Vagina (tissue), 2 donors: ENCODE measurements at regions not wholly inside any gene's neighbourhood (a gene's known extent, or its start where the extent isn't known, plus 50 kb on each side); places are given as distances from the start of the nearest gene placed in this dataset.

Experiments
- POLR2AphosphoS5 ChIP-seq, 2 donors: sonication (generic); formaldehyde crosslinking; IDR thresholded peaks; one replicate each; pipeline ENCODE4 v1.9.0; 2017; ENCODE audit warnings: antibody characterized with exemption in 2 of 2, mild to moderate bottlenecking in 2 of 2, low read depth in 1 of 2; ENCODE audit not compliant: insufficient read depth in 1 of 2
- TF ChIP-seq, protein P1 (sequence below), 3 experiments: fragments of 450-650 bp in 2 of 3; fragments of 200-600 bp in 1 of 3; sonication (generic) in 1 of 3; IDR thresholded peaks; one replicate each; pipeline ENCODE4 v1.5.1; 2017 to 2019; ENCODE audit warnings: antibody characterized with exemption in 3 of 3, mild to moderate bottlenecking in 2 of 3, moderate library complexity in 2 of 3

DNA sequence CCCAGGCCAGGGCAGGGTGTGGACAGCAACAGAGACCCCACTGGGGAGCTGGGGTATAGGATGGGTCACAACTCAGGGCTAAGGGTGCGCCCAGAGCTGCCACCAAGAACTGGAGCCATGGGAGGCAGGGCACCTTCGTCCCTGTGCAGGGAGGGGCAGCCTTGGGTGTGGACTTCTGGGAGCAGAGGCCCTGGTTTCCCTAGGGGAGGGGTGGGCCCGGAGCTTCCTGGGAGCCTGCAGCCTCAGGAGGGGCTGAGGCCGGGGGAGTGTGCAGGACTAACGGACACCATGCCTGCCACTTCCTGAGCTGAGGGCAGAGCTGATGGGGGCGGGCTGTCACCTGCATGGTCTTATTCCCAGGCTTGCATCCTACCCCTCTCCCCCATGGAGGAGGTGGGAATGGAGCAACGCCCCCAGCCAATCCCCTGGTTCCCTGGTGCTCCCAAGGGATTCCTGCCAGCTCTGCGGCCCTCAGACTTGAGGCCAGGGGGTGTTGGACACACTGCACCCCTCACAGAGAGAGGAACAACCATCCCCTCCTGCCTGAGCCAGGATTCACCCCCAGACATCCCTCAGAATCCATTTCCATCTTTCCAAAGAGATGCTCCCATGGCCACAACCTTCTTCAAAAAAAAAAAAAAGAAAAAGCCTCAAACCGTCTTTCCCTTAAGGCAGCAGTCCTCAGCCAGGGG is 225.7 kb downstream of the CTTN start:
- TF ChIP-seq POLR2AphosphoS5 (IDR thresholded peaks at IDR 0.05; ENCODE audit: insufficient read depth in 1 of 2, low read depth in 1 of 2): no peak
- TF ChIP-seq, protein P1, sequence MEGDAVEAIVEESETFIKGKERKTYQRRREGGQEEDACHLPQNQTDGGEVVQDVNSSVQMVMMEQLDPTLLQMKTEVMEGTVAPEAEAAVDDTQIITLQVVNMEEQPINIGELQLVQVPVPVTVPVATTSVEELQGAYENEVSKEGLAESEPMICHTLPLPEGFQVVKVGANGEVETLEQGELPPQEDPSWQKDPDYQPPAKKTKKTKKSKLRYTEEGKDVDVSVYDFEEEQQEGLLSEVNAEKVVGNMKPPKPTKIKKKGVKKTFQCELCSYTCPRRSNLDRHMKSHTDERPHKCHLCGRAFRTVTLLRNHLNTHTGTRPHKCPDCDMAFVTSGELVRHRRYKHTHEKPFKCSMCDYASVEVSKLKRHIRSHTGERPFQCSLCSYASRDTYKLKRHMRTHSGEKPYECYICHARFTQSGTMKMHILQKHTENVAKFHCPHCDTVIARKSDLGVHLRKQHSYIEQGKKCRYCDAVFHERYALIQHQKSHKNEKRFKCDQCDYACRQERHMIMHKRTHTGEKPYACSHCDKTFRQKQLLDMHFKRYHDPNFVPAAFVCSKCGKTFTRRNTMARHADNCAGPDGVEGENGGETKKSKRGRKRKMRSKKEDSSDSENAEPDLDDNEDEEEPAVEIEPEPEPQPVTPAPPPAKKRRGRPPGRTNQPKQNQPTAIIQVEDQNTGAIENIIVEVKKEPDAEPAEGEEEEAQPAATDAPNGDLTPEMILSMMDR (IDR thresholded peaks at IDR 0.05): no peak
